Keratinocyte (primary cell): ENCODE measurements at regions not wholly inside any gene's neighbourhood (a gene's known extent, or its start where the extent isn't known, plus 50 kb on each side); places are given as distances from the start of the nearest gene placed in this dataset.

Experiments used
- EZH2 ChIP-seq: IDR thresholded peaks from one replicate; pipeline ENCODE4 v1.6.1; 2012; ENCODE audit warnings: inconsistent platforms, mild to moderate bottlenecking, low read length, moderate library complexity
- TF ChIP-seq, protein P1 (sequence below), 3 experiments: IDR thresholded peaks in 1 of 3; conservative IDR thresholded peaks in 1 of 3; optimal IDR thresholded peaks in 1 of 3; 2 replicates in 2 of 3; 3 replicates in 1 of 3; pipeline versions ENCODE3 to v1.5.1; 2011; ENCODE audit warnings: low read length in 3 of 3, mild to moderate bottlenecking in 3 of 3, moderate library complexity in 2 of 3, control low read depth in 1 of 3, inconsistent platforms in 1 of 3; ENCODE audit not compliant: insufficient read depth in 2 of 3; ENCODE audit errors: extremely low read depth in 1 of 3

- TF ChIP-seq, protein P1, sequence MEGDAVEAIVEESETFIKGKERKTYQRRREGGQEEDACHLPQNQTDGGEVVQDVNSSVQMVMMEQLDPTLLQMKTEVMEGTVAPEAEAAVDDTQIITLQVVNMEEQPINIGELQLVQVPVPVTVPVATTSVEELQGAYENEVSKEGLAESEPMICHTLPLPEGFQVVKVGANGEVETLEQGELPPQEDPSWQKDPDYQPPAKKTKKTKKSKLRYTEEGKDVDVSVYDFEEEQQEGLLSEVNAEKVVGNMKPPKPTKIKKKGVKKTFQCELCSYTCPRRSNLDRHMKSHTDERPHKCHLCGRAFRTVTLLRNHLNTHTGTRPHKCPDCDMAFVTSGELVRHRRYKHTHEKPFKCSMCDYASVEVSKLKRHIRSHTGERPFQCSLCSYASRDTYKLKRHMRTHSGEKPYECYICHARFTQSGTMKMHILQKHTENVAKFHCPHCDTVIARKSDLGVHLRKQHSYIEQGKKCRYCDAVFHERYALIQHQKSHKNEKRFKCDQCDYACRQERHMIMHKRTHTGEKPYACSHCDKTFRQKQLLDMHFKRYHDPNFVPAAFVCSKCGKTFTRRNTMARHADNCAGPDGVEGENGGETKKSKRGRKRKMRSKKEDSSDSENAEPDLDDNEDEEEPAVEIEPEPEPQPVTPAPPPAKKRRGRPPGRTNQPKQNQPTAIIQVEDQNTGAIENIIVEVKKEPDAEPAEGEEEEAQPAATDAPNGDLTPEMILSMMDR (optimal IDR thresholded peaks at IDR 0.05 in 1 of 3, IDR thresholded peaks at IDR 0.05 in 1 of 3, conservative IDR thresholded peaks at IDR 0.05 in 1 of 3; ENCODE audit: extremely low read depth in 1 of 3, insufficient read depth in 2 of 3, low read length in 3 of 3): no peak
- TF ChIP-seq EZH2: no peak
Measured at GRCh38 chr17:33992113-33992512, 263.0 kb upstream of the CCL2 start.
